Activated CD8-positive, alpha-beta memory T cell treated with anti-CD3 and anti-CD28 coated beads, Interleukin-2, amount 10 ng/mL, durations not matched to agents 7 days and 5 days (primary cell): ENCODE measurements at regions not wholly inside any gene's neighbourhood (a gene's known extent, or its start where the extent isn't known, plus 50 kb on each side); places are given as distances from the start of the nearest gene placed in this dataset.

Experiments used
- ATAC-seq: fragments of 150-1000 bp; cut with Tn5 transposase; one replicate; pipeline ENCODE4 v1.10.0; 2021; ENCODE audit warnings: moderate library complexity
- CTCF ChIA-PET: fragments of 350-600 bp; sonication (Branson Sonifier 250); formaldehyde crosslinking; loops from one replicate; lab custom pipeline; 2021; ENCODE audit warnings: antibody characterized with exemption; lab: Charles Lee
- DNase-seq: peaks from one replicate; pipeline ENCODE4 v3.0.0-alpha.2; 2020
- H3K27ac Mint-ChIP-seq: one replicate; pipeline ENCODE4 v1.8.0; 2021; ENCODE audit warnings: mild to moderate bottlenecking, mixed read lengths
- H3K27me3 Mint-ChIP-seq: one replicate; pipeline ENCODE4 v1.8.0; 2021; ENCODE audit warnings: mixed read lengths
- H3K36me3 Mint-ChIP-seq: one replicate; pipeline ENCODE4 v1.8.0; 2021; ENCODE audit warnings: mild to moderate bottlenecking, mixed read lengths
- H3K4me1 Mint-ChIP-seq: one replicate; pipeline ENCODE4 v1.8.0; 2021; ENCODE audit warnings: mixed read lengths
- H3K4me3 Mint-ChIP-seq: one replicate; pipeline ENCODE4 v1.8.0; 2021; ENCODE audit warnings: mild to moderate bottlenecking, moderate library complexity, mixed read lengths
- H3K9me3 Mint-ChIP-seq: one replicate; pipeline ENCODE4 v1.8.0; 2022; ENCODE audit warnings: low read depth, mixed read lengths

DNA sequence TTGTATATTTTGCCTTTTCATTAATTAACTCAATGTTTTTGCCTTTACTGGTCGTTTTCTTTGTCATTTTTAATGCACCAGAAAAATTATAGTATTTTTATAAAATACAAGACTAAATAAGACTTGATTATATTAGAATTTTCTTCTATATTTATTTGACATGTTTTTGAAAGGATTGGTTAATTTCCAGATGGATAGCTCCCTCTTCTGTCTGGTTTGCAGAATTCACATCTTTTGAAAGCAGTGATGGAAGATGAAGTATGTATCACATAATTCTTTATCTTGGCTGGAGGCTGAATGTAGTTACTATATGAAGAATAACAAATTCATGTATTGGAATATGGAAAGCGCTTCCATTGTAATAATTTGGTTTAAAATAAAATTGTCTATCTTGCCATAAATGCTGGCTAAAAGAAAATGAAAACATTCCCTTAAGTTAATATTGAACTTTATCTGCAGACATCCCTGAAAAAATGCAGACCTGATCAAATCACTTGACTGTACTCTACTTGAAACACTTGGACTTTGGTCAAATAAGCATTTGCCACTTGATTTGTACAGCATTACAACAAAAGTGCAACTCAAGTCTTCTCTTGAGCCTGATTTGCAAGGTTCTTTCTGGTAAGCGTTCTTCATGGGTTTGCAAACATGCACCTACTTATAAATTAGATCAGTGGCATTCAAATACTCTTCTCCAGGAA, 86.3 kb upstream of the EFEMP1 start:
- H3K27ac Mint-ChIP-seq = no peak overlapping the region
- H3K9me3 Mint-ChIP-seq = no peaks in the 10 kb centered on the region
- CTCF ChIA-PET = no interaction called here
- H3K36me3 Mint-ChIP-seq = no peaks in the 10 kb centered on the region
- no peaks in the 10 kb centered on the region for H3K27me3 Mint-ChIP-seq
- no peak overlapping the region for H3K4me3 Mint-ChIP-seq
- no peaks in the 10 kb centered on the region for H3K4me1 Mint-ChIP-seq
- DNase-seq (no peak), ATAC-seq (no peak)

DNA sequence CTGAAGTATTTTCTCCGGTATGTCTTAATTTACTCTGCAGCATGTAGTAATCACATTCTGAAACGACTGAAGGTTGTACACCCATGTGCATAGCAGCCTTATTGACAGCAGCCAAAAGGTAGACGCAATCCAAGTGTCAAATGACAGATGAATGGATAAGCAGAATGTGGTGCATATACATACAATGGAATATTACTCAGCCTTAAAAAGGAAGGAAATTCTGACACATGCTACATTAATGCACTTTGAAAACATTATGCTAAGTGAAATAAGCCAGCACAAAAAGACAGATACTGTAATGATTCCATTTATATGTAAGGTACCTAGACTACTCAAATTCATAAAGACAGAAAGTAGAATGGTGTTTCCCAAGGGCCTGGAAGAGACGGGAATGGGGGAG, 88.0 kb upstream of the EFEMP1 start:
- CTCF ChIA-PET = no interaction called here
- Mint-ChIP-seq H3K27me3 (no peaks in the 10 kb centered on the region), H3K4me3 (no peak overlapping the region), H3K36me3 (no peaks in the 10 kb centered on the region), H3K4me1 (no peaks in the 10 kb centered on the region), H3K9me3 (no peaks in the 10 kb centered on the region), H3K27ac (no peak overlapping the region)
- DNase-seq (no peak), ATAC-seq (no peak)

DNA sequence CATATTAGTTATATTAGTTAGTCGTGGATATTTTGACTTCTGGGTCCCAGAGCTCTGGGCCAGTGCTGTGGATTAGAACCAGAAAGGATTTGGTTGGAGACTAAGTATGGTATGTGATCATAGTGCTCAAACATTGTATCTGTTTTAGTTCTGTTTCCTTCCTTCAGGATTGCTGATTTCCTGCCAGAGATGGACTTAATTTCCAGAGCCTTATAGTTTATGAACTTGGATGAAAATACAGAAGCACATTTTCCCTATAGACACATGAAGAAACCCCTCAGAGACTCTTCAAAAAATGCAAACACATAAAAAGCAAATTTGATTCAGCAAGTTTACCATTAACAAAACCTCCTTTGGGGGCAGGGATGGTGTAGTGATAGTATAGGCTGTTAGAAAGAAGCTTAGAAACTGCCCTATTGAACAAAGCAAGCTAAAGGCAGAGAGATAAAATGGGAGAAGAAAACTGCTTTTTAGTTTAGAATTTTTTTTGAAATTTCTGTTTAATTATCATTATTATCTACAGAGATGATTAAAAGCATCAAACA, 88.7 kb upstream of the EFEMP1 start:
- Mint-ChIP-seq H3K36me3 (no peaks in the 10 kb centered on the region), H3K9me3 (no peaks in the 10 kb centered on the region), H3K27me3 (no peaks in the 10 kb centered on the region), H3K4me1 (no peaks in the 10 kb centered on the region), H3K4me3 (no peak overlapping the region), H3K27ac (no peak overlapping the region)
- CTCF ChIA-PET = no interaction called here
- DNase-seq (no peak), ATAC-seq (no peak)

DNA sequence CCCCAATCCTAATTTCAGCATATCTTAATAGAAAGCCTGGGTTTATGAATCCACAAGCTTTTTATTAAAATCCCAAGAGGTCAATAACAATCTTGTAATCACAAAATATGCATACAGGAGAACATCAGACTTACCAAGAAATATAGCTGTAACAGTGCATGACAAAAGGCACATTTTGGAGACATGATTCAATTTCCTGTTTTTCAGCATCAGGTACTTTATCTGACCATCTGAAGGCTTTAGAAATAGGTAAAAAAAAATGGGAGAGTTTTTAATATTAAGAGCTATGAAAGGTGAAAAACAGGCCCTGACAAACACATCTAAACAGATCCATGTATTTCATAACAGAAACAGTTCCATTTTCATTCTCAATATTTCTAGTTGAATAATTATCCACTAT, 89.9 kb upstream of the EFEMP1 start:
- no peak for ATAC-seq
- Mint-ChIP-seq H3K27ac (no peak overlapping the region), H3K4me1 (no peaks in the 10 kb centered on the region), H3K9me3 (no peaks in the 10 kb centered on the region), H3K4me3 (no peak overlapping the region), H3K27me3 (no peaks in the 10 kb centered on the region), H3K36me3 (no peaks in the 10 kb centered on the region)
- CTCF ChIA-PET = no interaction called here
- no peak for DNase-seq

DNA sequence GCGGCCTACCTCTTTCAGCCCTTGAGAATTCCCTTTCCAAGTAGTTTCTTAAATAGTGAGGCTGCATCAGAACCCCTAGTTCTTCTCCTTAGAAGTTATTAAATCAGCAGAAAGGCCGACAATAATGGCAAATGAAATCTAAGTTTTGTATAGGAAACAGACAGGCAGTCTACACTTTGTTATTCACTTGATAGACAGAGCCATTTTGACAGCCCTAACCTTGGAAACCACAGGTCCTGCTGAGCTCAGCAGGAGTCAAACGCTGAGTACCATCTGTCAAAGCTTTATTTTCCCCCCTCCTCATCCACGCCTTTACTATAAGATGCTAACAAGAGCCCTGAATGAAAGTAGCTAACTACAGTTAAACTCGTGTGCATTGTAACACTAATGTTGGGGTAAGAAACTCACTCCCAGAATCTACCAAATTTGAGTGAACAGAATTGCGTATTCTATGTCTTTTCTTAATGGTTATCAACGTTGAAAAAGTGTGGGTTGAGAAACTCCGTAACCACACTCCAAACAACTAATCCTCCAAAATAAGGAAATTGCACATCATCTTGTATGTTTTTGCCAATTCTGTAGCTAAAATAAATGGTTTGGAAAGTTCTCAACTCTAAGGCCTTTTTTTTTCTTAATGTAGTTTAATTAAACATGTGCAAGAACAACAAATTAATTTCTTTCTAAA, 90.6 kb upstream of the EFEMP1 start:
- no peak for ATAC-seq
- no peaks in the 10 kb centered on the region for H3K36me3 Mint-ChIP-seq
- H3K4me1 Mint-ChIP-seq = no peaks in the 10 kb centered on the region
- H3K27ac Mint-ChIP-seq = no peak overlapping the region
- no peak overlapping the region for H3K4me3 Mint-ChIP-seq
- H3K27me3 Mint-ChIP-seq = no peaks in the 10 kb centered on the region
- CTCF ChIA-PET = no interaction called here
- H3K9me3 Mint-ChIP-seq = no peaks in the 10 kb centered on the region
- no peak for DNase-seq

DNA sequence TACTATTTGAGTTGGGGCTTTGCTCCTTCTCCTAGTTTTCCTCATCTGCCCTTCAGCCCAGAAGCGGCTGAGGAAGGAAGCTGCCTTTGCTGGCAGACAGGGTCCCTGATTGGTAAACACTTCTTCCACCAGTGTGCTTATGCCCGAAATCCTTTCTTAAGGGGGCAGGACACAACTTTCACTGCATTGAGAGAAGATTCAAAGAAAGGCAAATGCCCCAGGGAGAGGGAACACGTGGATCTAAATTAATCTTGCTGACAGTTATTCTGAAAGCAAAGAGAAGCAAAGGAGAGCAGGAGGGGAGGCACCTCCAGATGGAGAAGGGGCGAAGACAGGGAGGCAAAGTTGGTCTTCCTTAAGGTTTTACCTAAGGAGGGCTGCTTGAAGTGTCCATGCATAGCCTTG, 92.1 kb upstream of the EFEMP1 start:
- no peaks in the 10 kb centered on the region for H3K9me3 Mint-ChIP-seq
- H3K27ac Mint-ChIP-seq = no peak overlapping the region
- no peaks in the 10 kb centered on the region for H3K36me3 Mint-ChIP-seq
- ATAC-seq (no peak), DNase-seq (no peak)
- no peaks in the 10 kb centered on the region for H3K4me1 Mint-ChIP-seq
- CTCF ChIA-PET = no interaction called here
- H3K27me3 Mint-ChIP-seq = no peaks in the 10 kb centered on the region
- no peak overlapping the region for H3K4me3 Mint-ChIP-seq

DNA sequence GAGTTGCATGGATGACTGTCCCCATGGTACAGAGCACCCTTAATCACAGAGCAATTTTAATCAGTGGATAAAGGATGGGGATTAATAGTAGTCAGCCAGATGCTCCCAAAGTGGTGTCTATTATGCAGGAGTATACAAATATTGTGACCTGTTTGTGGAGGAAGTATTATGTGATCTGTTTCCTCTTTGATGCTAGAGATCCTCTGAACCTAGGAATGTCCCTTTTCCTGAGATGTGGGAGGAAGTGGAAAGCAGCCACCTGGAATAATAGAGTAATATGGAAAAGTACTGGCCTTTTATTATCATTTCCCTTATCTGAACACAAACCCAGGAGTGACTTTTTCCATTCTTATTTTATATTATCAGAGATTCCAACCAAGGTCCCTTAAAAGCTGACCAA, 94.2 kb upstream of the EFEMP1 start:
- no peak for DNase-seq
- H3K4me3 Mint-ChIP-seq = no peak overlapping the region
- no peak overlapping the region for H3K27ac Mint-ChIP-seq
- no peak for ATAC-seq
- no peaks in the 10 kb centered on the region for H3K4me1 Mint-ChIP-seq
- CTCF ChIA-PET = no interaction called here
- H3K36me3 Mint-ChIP-seq = no peaks in the 10 kb centered on the region
- no peaks in the 10 kb centered on the region for H3K9me3 Mint-ChIP-seq
- H3K27me3 Mint-ChIP-seq = no peaks in the 10 kb centered on the region

DNA sequence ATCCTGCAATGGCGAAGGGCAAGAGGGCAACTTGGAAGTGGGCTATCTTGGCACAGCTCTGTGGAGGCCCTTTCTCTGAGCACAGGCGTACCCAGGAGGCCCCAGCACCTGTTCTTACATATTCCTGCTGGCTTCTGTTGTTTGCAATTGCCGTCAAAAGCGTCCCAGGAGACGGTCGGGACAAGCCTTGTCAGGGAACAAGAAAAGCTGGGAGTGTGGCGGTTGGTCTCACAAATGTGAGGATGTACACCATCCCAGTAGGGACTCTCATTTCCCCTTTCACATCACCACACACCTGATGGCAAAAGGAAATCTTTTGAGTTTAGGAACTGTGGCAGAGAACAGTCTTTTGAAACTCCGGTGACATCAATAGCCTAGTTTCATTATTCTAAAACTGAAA, 94.7 kb upstream of the EFEMP1 start:
- Mint-ChIP-seq H3K27ac (no peak overlapping the region), H3K4me1 (no peaks in the 10 kb centered on the region), H3K4me3 (no peak overlapping the region), H3K27me3 (no peaks in the 10 kb centered on the region), H3K36me3 (no peaks in the 10 kb centered on the region), H3K9me3 (no peaks in the 10 kb centered on the region)
- no peak for ATAC-seq
- no peak for DNase-seq
- CTCF ChIA-PET = no interaction called here

DNA sequence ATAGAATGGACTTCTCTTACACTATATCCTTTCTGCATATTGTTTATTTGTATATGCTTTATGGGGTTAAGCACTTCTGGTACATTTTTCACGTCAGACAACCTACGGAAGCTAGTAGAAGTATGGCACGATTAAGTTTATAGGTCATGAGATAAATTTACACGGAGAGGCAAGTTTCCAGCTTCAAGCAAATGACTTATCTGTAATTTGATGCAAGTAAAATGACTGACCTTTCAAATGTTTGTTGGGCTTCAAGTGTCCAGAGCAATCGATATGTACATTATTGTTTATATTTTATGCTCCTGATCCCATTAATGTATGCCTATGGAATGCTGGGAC, 97.5 kb upstream of the EFEMP1 start:
- H3K4me3 Mint-ChIP-seq = no peak overlapping the region
- no peaks in the 10 kb centered on the region for H3K9me3 Mint-ChIP-seq
- H3K27me3 Mint-ChIP-seq = no peaks in the 10 kb centered on the region
- CTCF ChIA-PET = no interaction called here
- H3K36me3 Mint-ChIP-seq = no peaks in the 10 kb centered on the region
- H3K4me1 Mint-ChIP-seq = no peaks in the 10 kb centered on the region
- DNase-seq = no peak
- ATAC-seq = no peak
- H3K27ac Mint-ChIP-seq = no peak overlapping the region

DNA sequence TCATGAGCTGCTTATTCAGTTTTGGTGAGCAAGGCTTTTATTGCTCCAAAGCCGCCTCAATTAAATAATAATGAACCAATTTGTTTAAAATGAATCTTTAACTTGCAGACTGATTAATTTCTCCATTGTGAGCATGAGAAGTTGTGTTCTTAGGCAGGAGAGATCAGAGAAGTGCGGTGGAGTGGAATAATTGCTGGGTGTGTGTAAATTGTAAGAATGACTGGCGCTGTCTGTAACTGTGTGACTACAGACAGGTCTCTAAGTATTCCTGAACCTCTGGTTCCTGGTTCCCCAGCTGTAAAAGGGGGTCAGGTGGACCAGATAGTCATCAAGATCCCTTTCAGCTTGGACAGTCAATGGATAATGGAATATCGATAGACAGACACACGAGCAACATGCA, 98.0 kb upstream of the EFEMP1 start:
- H3K36me3 Mint-ChIP-seq = no peaks in the 10 kb centered on the region
- DNase-seq = no peak
- H3K27ac Mint-ChIP-seq = no peak overlapping the region
- H3K9me3 Mint-ChIP-seq = no peaks in the 10 kb centered on the region
- no peaks in the 10 kb centered on the region for H3K4me1 Mint-ChIP-seq
- no peak overlapping the region for H3K4me3 Mint-ChIP-seq
- ATAC-seq = no peak
- CTCF ChIA-PET = no interaction called here
- no peaks in the 10 kb centered on the region for H3K27me3 Mint-ChIP-seq

DNA sequence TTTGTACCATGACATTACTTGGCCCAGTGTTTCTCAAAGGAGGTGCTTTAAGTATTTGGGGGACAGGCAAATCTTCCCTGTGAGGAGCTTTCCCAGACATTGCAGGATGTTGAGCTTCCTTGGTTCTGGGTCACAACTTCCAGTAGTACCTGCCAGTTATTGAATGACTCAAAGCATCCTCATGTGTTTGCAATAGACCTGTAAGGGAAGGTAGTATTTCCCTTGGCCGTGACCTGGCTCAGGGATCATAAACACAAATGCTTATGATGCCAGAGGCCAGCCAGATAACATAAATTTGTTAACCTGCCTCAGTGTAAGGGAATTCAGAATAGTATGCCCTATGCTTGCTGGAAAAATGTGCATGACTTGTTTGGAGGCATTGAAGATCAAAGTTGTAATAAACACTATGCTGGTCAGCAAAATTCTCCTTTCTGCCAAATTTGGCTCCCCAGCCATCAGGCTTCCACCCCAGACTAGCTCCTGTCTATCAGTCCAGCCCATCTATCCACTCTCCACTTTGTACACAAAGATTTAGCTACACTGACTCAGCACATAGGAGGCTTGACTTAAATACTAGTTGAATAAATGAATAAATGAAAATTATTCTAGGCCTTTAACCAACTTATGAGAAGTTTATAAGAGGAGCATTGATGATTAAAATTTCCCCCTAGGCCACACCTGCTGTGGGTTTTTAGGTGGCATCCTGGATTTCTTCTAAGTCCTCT, 102.0 kb upstream of the EFEMP1 start:
- no peak overlapping the region for H3K27ac Mint-ChIP-seq
- no peaks in the 10 kb centered on the region for H3K4me1 Mint-ChIP-seq
- no peaks in the 10 kb centered on the region for H3K9me3 Mint-ChIP-seq
- DNase-seq (no peak), ATAC-seq (no peak)
- no peaks in the 10 kb centered on the region for H3K36me3 Mint-ChIP-seq
- H3K4me3 Mint-ChIP-seq = no peak overlapping the region
- H3K27me3 Mint-ChIP-seq = no peaks in the 10 kb centered on the region
- CTCF ChIA-PET = no interaction called here

DNA sequence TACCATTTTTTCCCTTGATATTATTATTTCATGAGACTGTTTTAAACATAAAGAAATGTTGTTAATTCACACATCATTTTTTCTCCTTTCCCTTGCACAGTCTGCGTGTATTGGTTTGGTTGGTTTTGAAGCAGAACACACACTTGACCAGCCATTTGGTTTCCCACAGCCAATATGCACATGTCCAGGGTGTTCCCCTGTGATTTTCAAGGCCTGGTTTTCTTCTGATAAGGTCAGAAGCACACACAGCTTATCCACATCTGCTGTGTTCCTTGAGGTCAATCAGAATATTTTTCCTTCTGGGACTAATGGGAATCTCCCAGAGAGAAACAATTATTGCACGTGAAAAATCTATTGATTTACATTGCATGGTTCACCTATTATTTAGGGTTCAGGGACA, 103.2 kb upstream of the EFEMP1 start:
- no peak overlapping the region for H3K27ac Mint-ChIP-seq
- no peak for DNase-seq
- H3K9me3 Mint-ChIP-seq = no peaks in the 10 kb centered on the region
- no peak for ATAC-seq
- no peaks in the 10 kb centered on the region for H3K27me3 Mint-ChIP-seq
- CTCF ChIA-PET = no interaction called here
- H3K4me3 Mint-ChIP-seq = no peak overlapping the region
- no peaks in the 10 kb centered on the region for H3K4me1 Mint-ChIP-seq
- H3K36me3 Mint-ChIP-seq = no peaks in the 10 kb centered on the region

DNA sequence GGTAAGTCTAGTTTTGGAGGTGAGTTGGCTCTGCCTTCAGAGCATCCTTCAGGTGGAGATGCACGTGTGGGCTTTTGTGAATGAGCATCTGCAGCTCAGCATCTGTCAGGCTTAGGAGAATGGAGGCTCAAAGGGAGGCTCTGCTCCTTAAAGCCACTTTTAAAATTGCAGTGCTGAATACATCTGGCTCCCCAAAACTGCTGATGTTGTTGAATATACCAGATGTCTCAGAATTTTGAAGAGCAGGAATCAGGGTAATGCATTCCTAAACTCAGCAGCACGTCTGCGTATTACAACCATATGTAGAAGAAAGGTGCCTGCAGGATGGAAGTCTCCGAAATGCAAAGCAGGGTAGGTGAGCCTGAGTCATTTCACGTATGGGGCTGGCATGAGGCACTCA, 106.5 kb upstream of the EFEMP1 start:
- H3K27me3 Mint-ChIP-seq = no peaks in the 10 kb centered on the region
- H3K4me1 Mint-ChIP-seq = no peaks in the 10 kb centered on the region
- no peaks in the 10 kb centered on the region for H3K36me3 Mint-ChIP-seq
- DNase-seq (no peak), ATAC-seq (no peak)
- H3K4me3 Mint-ChIP-seq = no peak overlapping the region
- no peaks in the 10 kb centered on the region for H3K9me3 Mint-ChIP-seq
- no peak overlapping the region for H3K27ac Mint-ChIP-seq
- CTCF ChIA-PET = interaction anchor here (0.6 kb wide), 1 partner anchor 10 kb away, joined by 3 read pairs; no protein-coding TSS in a partner anchor

DNA sequence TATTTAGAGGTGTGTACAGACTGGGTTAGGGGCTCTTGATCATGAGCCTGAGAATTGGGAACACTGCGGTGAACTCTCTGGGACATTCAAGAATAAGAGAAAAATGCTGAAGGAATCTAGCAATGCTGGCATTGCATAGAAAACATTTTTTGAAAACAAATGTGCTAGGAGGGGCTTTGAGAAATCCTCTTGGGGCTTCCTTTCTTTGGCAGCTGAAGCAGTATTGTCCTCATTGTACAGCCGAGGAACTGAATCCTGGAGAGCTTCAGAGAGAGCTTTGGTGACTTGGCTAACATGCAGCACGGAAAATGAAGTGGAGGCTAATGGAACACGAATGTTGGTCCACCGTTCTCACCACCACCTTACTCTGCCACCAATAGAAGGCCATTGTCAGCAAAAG, 107.3 kb upstream of the EFEMP1 start:
- DNase-seq (no peak), ATAC-seq (no peak)
- no peak overlapping the region for H3K27ac Mint-ChIP-seq
- CTCF ChIA-PET = interaction anchor here (0.6 kb wide), 1 partner anchor 10 kb away, joined by 3 read pairs; no protein-coding TSS in a partner anchor
- no peaks in the 10 kb centered on the region for H3K36me3 Mint-ChIP-seq
- H3K27me3 Mint-ChIP-seq = no peaks in the 10 kb centered on the region
- H3K4me1 Mint-ChIP-seq = no peaks in the 10 kb centered on the region
- no peak overlapping the region for H3K4me3 Mint-ChIP-seq
- H3K9me3 Mint-ChIP-seq = no peaks in the 10 kb centered on the region
